ENCODE measurements at regions not wholly inside any gene's neighbourhood (a gene's known extent, or its start where the extent isn't known, plus 50 kb on each side); places are given as distances from the start of the nearest gene placed in this dataset.

DNA sequence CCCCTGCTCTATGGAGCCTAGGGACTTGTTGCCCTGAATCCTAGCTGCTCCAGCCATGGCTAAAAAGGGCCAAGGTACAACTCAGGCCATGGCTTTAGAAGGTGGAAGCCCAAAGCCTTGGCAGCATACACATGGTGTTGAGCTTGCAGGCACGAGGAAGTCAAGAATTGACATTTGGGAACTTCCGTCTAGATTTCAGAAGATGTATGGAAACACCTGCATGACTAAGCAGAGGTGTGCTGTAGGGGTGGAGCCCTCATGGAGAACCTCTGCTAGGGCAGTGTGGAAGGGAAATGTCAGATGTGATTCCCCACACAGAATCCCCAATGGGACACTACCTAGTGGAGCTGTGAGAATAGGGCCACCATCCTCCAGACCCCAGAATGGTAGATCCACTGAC, 95.1 kb upstream of the TMEM170B start:
- H3K9me3 ChIP-seq: no peaks in the 10 kb centered on the region
- H3K4me1 ChIP-seq: no peaks in the 10 kb centered on the region
- in situ Hi-C loops (cut with MboI; ENCODE audit: low sequenced_read_pairs): no loop called here
- no peak overlapping the region for H3K4me3 ChIP-seq
- no peaks in the 10 kb centered on the region for H3K36me3 ChIP-seq (replicated peaks)
- no peaks in the 10 kb centered on the region for H3K27me3 ChIP-seq (ENCODE audit: low read depth)
- DNase-seq (ENCODE audit: low spot score in 2 of 2): no peak

GRCh38 chr6:11439876-11440275, 97.7 kb upstream of the TMEM170B start:
- H3K4me1 ChIP-seq: no peaks in the 10 kb centered on the region
- in situ Hi-C loops (cut with MboI; ENCODE audit: low sequenced_read_pairs): no loop called here

DNA sequence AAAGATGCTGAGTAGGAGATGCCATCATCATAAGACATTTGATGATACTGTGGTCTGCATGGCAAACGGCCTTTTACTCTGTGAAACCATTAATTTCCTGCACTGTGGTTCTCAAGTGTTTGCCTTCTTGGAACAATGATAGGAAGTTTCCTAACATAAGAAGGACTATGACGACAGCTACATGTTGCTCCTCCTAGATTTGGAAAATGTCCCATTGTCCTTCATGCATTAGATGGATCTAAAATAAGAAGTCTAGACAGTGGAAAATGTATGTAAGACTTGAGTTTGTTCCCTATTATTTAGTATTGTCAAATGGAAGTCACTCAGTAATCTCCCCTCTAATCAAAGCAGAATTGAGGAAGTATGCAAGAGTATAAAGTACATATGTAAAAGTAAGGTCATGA, 98.5 kb upstream of the TMEM170B start:
- in situ Hi-C loops (cut with MboI; ENCODE audit: low sequenced_read_pairs): no loop called here
- Histone ChIP-seq H3K9me3 (no peaks in the 10 kb centered on the region), H3K36me3 (replicated peaks) (no peaks in the 10 kb centered on the region), H3K4me1 (peaks cover under 1% of the 10 kb centered on the region; the same call in 1 of the 2 replicates), H3K27me3 (ENCODE audit: low read depth) (no peaks in the 10 kb centered on the region), H3K4me3 (no peak overlapping the region)
- DNase-seq (ENCODE audit: low spot score in 2 of 2): no peak

More at GRCh38 chr6:11439876-11440275, 97.7 kb upstream of the TMEM170B start:
- Histone ChIP-seq H3K36me3 (replicated peaks) (no peaks in the 10 kb centered on the region), H3K4me3 (no peak overlapping the region), H3K9me3 (no peaks in the 10 kb centered on the region), H3K27me3 (ENCODE audit: low read depth) (no peaks in the 10 kb centered on the region)
- DNase-seq (ENCODE audit: low spot score in 2 of 2): no peak

DNA sequence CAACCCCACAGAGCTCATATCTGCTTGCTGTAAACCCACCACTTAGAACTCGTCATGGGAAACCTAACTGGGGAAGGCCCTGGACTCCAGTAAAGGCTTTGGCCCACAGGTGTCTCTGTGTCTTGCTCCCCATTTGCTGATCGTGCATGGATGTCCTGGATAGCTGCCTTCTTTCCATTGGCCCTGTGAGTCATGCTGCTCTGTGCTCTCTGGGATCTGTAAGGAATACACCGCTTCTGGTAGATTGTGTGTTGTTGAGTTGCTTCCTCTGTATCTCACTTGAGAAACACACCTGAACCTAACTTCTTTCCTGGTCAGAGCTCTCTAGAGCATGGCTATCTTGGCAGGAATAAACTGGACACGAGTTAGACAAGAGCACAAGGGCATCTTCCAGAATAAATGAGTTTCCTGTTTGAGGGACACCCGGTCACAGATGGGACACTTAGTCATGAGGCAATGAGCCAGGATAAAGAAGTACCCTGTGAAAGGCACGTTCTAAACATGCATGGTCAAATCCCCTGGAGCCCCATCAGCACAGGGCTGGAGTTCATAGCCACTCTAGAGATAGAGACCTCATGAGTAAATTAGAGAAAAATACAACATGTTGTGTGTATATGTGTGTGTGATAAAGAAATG, 99.6 kb upstream of the TMEM170B start:
- Histone ChIP-seq H3K27me3 (ENCODE audit: low read depth) (no peaks in the 10 kb centered on the region), H3K4me3 (no peak overlapping the region), H3K36me3 (replicated peaks) (no peaks in the 10 kb centered on the region), H3K4me1 (peaks cover 10% of the 10 kb centered on the region), H3K9me3 (no peaks in the 10 kb centered on the region)
- in situ Hi-C loops (cut with MboI; ENCODE audit: low sequenced_read_pairs): no loop called here
- no peak for DNase-seq (ENCODE audit: low spot score in 2 of 2)

DNA sequence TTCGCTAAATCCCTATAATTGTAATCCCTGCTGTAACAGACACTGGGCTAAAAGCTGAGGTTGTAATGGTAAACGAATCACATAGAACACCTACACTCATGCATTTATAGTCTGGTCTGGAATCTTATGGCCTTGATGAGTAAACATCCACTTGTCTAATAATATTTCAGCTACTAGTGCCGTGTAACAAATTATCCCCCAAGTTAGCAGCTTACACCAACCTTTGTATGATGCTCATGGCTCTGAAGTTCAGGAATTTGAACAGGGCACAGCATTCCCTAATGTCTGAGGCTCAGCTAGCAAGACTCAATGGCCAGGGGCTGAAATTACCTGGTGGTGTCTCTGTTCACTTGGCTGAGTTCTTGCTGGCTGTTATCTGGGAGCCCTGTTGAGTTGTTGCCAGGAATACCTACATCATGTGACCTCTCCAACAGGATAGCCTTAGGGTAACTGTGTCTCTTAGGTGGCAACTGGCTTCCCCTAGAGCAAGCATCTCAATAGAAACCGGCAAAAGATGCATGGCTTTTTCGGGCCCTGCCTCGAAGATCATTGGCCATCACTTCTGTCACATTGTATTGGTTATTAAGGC, 100.9 kb upstream of the TMEM170B start:
- DNase-seq (ENCODE audit: low spot score in 2 of 2): no peak
- Histone ChIP-seq H3K9me3 (no peaks in the 10 kb centered on the region), H3K36me3 (replicated peaks) (no peaks in the 10 kb centered on the region), H3K4me1 (peaks cover 14% of the 10 kb centered on the region), H3K4me3 (no peak overlapping the region), H3K27me3 (ENCODE audit: low read depth) (no peaks in the 10 kb centered on the region)
- in situ Hi-C loops (cut with MboI; ENCODE audit: low sequenced_read_pairs): no loop called here

DNA sequence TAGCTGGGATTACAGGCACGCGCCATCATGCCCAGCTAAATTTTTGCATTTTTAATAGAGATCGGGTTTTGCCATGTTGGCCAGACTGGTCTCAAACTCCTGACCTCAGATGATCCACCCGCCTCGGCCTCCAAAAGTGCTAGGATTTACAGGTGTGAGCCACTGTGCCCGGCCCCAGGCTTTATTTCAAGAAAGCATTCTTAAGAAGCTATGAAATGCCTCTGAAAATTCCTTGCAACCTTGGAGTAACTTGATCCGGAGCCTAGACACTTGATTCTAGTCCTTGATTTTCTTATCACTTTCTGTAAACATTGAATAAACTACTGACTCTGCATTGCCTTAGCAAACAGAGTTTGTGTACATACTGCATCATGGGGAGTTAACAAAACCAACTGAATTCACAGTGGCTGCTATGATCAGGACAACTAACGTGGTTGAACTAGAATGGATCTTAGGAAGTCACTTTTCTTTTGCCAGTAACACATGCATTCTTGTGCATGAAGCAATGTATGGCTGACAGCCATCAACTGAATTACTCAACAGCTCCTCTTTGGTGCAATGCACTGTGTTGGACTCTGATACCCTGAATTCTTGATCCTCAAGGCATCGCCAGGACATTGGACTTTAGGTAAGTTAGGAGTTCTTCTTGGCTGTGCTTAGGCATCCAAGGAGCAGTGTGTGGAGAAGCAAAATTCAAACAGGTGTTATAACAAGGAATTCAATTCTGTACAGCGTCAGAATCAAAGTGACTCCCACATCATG, 102.8 kb upstream of the TMEM170B start:
- H3K4me3 ChIP-seq: no peak overlapping the region
- H3K9me3 ChIP-seq: no peaks in the 10 kb centered on the region
- H3K4me1 ChIP-seq: peaks cover 29% of the 10 kb centered on the region
- H3K36me3 ChIP-seq (replicated peaks): no peaks in the 10 kb centered on the region
- in situ Hi-C loops (cut with MboI; ENCODE audit: low sequenced_read_pairs): no loop called here
- no peak for DNase-seq (ENCODE audit: low spot score in 2 of 2)
- no peaks in the 10 kb centered on the region for H3K27me3 ChIP-seq (ENCODE audit: low read depth)

- Histone ChIP-seq H3K27me3 (ENCODE audit: low read depth) (no peaks in the 10 kb centered on the region), H3K36me3 (replicated peaks) (no peaks in the 10 kb centered on the region), H3K4me3 (no peak overlapping the region), H3K4me1 (peaks cover 36% of the 10 kb centered on the region), H3K9me3 (no peaks in the 10 kb centered on the region)
- in situ Hi-C loops (cut with MboI; ENCODE audit: low sequenced_read_pairs): no loop called here
- DNase-seq (ENCODE audit: low spot score in 2 of 2): no peak
Observed at GRCh38 chr6:11433860-11434259, 103.7 kb upstream of the TMEM170B start.

- no peak for DNase-seq (ENCODE audit: low spot score in 2 of 2)
- H3K9me3 ChIP-seq: no peaks in the 10 kb centered on the region
- no peak overlapping the region for H3K4me3 ChIP-seq
- no peaks in the 10 kb centered on the region for H3K27me3 ChIP-seq (ENCODE audit: low read depth)
- peaks cover 44% of the 10 kb centered on the region for H3K4me1 ChIP-seq
- H3K36me3 ChIP-seq (replicated peaks): no peaks in the 10 kb centered on the region
- in situ Hi-C loops (cut with MboI; ENCODE audit: low sequenced_read_pairs): no loop called here
Observed at GRCh38 chr6:11432713-11433450, 104.7 kb upstream of the TMEM170B start.

- no peak for DNase-seq (ENCODE audit: low spot score in 2 of 2)
- Histone ChIP-seq H3K9me3 (no peaks in the 10 kb centered on the region), H3K4me3 (no peak overlapping the region), H3K4me1 (peaks cover 44% of the 10 kb centered on the region), H3K36me3 (replicated peaks) (no peaks in the 10 kb centered on the region), H3K27me3 (ENCODE audit: low read depth) (no peaks in the 10 kb centered on the region)
- in situ Hi-C loops (cut with MboI; ENCODE audit: low sequenced_read_pairs): no loop called here
Observed at GRCh38 chr6:11432091-11432490, 105.5 kb upstream of the TMEM170B start.

GRCh38 chr6:11431455-11431937, 106.1 kb upstream of the TMEM170B start:
- H3K27me3 ChIP-seq (ENCODE audit: low read depth): no peaks in the 10 kb centered on the region
- in situ Hi-C loops (cut with MboI; ENCODE audit: low sequenced_read_pairs): no loop called here
- peaks cover 44% of the 10 kb centered on the region for H3K4me1 ChIP-seq
- H3K36me3 ChIP-seq (replicated peaks): no peaks in the 10 kb centered on the region
- H3K4me3 ChIP-seq: no peak overlapping the region
- no peaks in the 10 kb centered on the region for H3K9me3 ChIP-seq
- DNase-seq (ENCODE audit: low spot score in 2 of 2): no peak

GRCh38 chr6:11430036-11430435, 107.5 kb upstream of the TMEM170B start:
- Histone ChIP-seq H3K27me3 (ENCODE audit: low read depth) (no peaks in the 10 kb centered on the region), H3K4me3 (no peak overlapping the region), H3K9me3 (no peaks in the 10 kb centered on the region), H3K4me1 (peaks cover 44% of the 10 kb centered on the region), H3K36me3 (replicated peaks) (no peaks in the 10 kb centered on the region)
- DNase-seq (ENCODE audit: low spot score in 2 of 2): no peak
- in situ Hi-C loops (cut with MboI; ENCODE audit: low sequenced_read_pairs): no loop called here

DNA sequence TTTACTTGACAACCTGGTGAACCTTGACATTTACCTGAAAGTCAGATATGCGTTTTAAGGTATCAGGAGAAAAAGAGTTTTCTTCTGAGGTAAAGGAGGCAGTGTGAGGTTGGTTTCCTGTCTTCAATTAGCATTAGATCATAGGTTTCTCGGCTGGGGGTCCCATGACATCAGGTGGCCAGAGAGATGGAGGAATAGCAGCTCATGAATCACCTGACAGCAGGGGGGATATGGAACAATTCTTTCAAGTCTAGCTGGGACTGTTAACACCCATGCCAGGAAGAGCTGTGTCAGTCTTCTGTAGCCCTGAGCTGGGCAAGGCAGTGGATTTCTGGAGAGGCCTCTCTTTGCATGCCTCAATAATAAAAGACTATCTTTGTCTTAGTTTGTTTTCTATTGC, 108.0 kb upstream of the TMEM170B start:
- Histone ChIP-seq H3K27me3 (ENCODE audit: low read depth) (no peaks in the 10 kb centered on the region), H3K4me3 (no peak overlapping the region), H3K4me1 (peaks cover 44% of the 10 kb centered on the region), H3K36me3 (replicated peaks) (no peaks in the 10 kb centered on the region), H3K9me3 (no peaks in the 10 kb centered on the region)
- DNase-seq (ENCODE audit: low spot score in 2 of 2): no peak
- in situ Hi-C loops (cut with MboI; ENCODE audit: low sequenced_read_pairs): no loop called here

- no peaks in the 10 kb centered on the region for H3K9me3 ChIP-seq
- H3K27me3 ChIP-seq (ENCODE audit: low read depth): no peaks in the 10 kb centered on the region
- H3K4me1 ChIP-seq: peaks cover 42% of the 10 kb centered on the region
- no peak overlapping the region for H3K4me3 ChIP-seq
- H3K36me3 ChIP-seq (replicated peaks): no peaks in the 10 kb centered on the region
- in situ Hi-C loops (cut with MboI; ENCODE audit: low sequenced_read_pairs): no loop called here
- no peak for DNase-seq (ENCODE audit: low spot score in 2 of 2)
Observed at GRCh38 chr6:11428895-11429294, 108.7 kb upstream of the TMEM170B start.

DNA sequence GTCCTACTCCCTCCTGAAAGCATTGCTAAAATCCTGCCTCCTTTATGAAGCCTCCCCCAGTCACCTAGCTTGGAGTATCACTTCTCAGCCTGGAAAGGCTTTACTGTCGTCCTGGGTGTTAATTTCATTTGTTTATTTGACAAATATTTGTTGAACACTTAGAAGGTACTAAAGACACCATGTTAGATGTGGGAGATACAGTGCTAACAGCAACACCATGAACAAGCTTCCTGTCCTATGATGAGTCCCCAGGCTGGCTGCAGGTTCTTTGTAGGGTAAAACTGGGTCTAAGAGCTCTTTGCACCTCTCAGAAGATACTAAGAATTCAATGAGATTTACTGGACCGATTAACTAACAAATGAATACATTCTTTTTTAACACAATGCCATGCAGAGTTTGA, 109.2 kb upstream of the TMEM170B start:
- Histone ChIP-seq H3K36me3 (replicated peaks) (no peaks in the 10 kb centered on the region), H3K4me1 (peaks cover 37% of the 10 kb centered on the region), H3K4me3 (no peak overlapping the region), H3K9me3 (no peaks in the 10 kb centered on the region), H3K27me3 (ENCODE audit: low read depth) (no peaks in the 10 kb centered on the region)
- peak in 1 of 2 experiments; percentile 24 for DNase-seq (ENCODE audit: low spot score in 2 of 2)
- in situ Hi-C loops (cut with MboI; ENCODE audit: low sequenced_read_pairs): no loop called here

Measured in HAP-1 (cell line).